ENCODE measurements at regions not wholly inside any gene's neighbourhood (a gene's known extent, or its start where the extent isn't known, plus 50 kb on each side); places are given as distances from the start of the nearest gene placed in this dataset.

GRCh38 chr4:19266566-19266965 lies 985.1 kb upstream of the SLIT2 start:
- DNase-seq (ENCODE audit: low read depth in 1 of 2, low spot score in 1 of 2) = no peak
- in situ Hi-C loops (cut with HindIII; ENCODE audit: low pct_unique_long_range_greater_than_20kb, low sequenced_read_pairs) = no loop called here
- no peak for TF ChIP-seq JUND (IDR thresholded peaks at IDR 0.05; ENCODE audit: low read depth)

- in situ Hi-C loops (cut with HindIII; ENCODE audit: low pct_unique_long_range_greater_than_20kb, low sequenced_read_pairs) = no loop called here
- no peak for DNase-seq (ENCODE audit: low read depth in 1 of 2, low spot score in 1 of 2)
- TF ChIP-seq JUND (IDR thresholded peaks at IDR 0.05; ENCODE audit: low read depth) = no peak
Measured at GRCh38 chr4:19262467-19262866, 989.2 kb upstream of the SLIT2 start.

- in situ Hi-C loops (cut with HindIII; ENCODE audit: low pct_unique_long_range_greater_than_20kb, low sequenced_read_pairs) = no loop called here
- TF ChIP-seq JUND (IDR thresholded peaks at IDR 0.05; ENCODE audit: low read depth) = no peak
- DNase-seq (ENCODE audit: low read depth in 1 of 2, low spot score in 1 of 2) = no peak
Measured at GRCh38 chr4:19260346-19260745, 991.4 kb upstream of the SLIT2 start.

GRCh38 chr4:19259920-19260319 lies 991.8 kb upstream of the SLIT2 start:
- TF ChIP-seq JUND (IDR thresholded peaks at IDR 0.05; ENCODE audit: low read depth) = no peak
- no peak for DNase-seq (ENCODE audit: low read depth in 1 of 2, low spot score in 1 of 2)
- in situ Hi-C loops (cut with HindIII; ENCODE audit: low pct_unique_long_range_greater_than_20kb, low sequenced_read_pairs) = no loop called here

GRCh38 chr4:19256823-19257222 lies 994.9 kb upstream of the SLIT2 start:
- no peak for DNase-seq (ENCODE audit: low read depth in 1 of 2, low spot score in 1 of 2)
- TF ChIP-seq JUND (IDR thresholded peaks at IDR 0.05; ENCODE audit: low read depth) = no peak
- in situ Hi-C loops (cut with HindIII; ENCODE audit: low pct_unique_long_range_greater_than_20kb, low sequenced_read_pairs) = no loop called here

DNA sequence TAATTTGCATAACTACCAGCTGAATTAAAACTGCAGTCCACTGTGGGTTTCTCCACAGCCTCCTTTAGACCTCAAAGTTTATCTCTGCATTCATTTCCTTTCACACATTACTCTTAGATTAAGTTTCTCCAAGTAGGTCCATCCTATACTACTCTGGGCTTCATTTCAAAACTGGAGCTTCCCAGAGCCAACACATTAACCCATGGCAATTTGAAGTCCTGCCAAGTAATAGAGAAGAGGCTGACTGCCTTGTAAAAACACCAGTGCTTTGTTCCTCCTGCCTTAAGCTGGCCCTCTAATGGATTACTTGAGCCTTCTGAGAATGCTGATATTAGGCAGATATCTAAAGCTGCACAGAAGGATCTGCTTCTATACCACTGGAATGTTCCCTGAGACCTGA lies 997.2 kb upstream of the SLIT2 start:
- no peak for DNase-seq (ENCODE audit: low read depth in 1 of 2, low spot score in 1 of 2)
- in situ Hi-C loops (cut with HindIII; ENCODE audit: low pct_unique_long_range_greater_than_20kb, low sequenced_read_pairs) = no loop called here
- TF ChIP-seq JUND (IDR thresholded peaks at IDR 0.05; ENCODE audit: low read depth) = no peak

DNA sequence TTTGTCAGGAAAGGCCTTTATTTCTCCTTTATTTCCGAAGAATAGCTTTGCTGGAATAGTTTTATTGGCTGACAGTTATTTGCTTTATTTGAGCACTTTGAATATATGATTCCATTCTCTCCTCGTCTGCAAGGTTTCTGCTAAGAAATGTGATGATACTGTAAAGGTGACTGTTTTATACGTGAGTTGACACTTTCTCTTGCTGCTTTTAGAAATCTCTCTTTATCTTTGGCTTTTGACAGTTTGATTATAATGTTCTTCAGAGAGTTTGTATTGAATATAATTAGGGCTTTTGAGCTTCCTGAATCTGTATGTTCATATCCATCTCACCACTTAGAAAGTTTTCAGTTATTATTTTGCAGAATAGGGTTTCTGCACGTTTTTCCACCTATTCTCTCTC lies 1003.7 kb upstream of the SLIT2 start:
- no peak for DNase-seq (ENCODE audit: low read depth in 1 of 2, low spot score in 1 of 2)
- no peak for TF ChIP-seq JUND (IDR thresholded peaks at IDR 0.05; ENCODE audit: low read depth)
- in situ Hi-C loops (cut with HindIII; ENCODE audit: low pct_unique_long_range_greater_than_20kb, low sequenced_read_pairs) = no loop called here

DNA sequence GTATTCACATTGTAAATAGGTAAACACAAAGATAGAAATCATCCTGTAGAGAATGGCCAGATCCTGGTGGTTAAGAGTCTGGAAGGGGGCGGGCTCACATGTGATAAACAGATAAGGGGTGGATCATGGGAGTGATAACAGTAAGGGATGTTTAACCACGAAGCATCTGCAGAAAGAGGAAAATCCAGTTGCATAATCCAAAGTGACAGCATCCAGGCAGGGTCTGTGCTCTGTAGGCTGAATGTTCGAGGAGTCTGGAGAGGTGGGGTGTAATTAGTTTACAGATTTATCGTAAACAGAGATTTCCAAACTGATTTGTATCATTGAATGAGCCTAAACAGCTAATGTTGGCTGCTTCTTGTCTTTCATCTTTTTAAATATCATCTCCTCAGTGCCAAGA lies 1009.8 kb upstream of the SLIT2 start:
- no peak for TF ChIP-seq JUND (IDR thresholded peaks at IDR 0.05; ENCODE audit: low read depth)
- in situ Hi-C loops (cut with HindIII; ENCODE audit: low pct_unique_long_range_greater_than_20kb, low sequenced_read_pairs) = no loop called here

DNA sequence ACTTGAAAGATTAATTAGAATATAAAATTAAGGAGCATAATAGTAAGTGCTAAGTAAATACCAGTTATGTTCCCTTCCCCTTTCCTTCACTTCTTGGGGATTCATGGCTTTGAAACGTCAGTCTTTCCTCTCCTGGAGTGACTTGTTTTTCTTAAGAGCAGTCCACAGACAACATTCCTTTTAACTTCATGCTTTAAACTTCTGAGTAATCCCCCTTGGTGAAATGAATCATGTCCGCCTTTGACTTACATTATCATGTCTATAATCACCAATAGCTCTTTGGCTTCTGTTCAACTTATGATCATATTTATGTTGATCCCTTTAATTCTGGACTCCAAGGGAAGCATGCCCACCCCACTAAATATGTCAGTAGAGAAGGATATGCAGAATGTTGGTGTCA lies 1012.1 kb upstream of the SLIT2 start:
- no peak for TF ChIP-seq JUND (IDR thresholded peaks at IDR 0.05; ENCODE audit: low read depth)
- DNase-seq (ENCODE audit: low read depth in 1 of 2, low spot score in 1 of 2) = no peak
- in situ Hi-C loops (cut with HindIII; ENCODE audit: low pct_unique_long_range_greater_than_20kb, low sequenced_read_pairs) = no loop called here

More for the DNA sequence above, 1009.8 kb upstream of the SLIT2 start:
- DNase-seq (ENCODE audit: low read depth in 1 of 2, low spot score in 1 of 2) = no peak

GRCh38 chr4:19236473-19236872 lies 1015.2 kb upstream of the SLIT2 start:
- in situ Hi-C loops (cut with HindIII; ENCODE audit: low pct_unique_long_range_greater_than_20kb, low sequenced_read_pairs) = no loop called here
- no peak for TF ChIP-seq JUND (IDR thresholded peaks at IDR 0.05; ENCODE audit: low read depth)
- DNase-seq (ENCODE audit: low read depth in 1 of 2, low spot score in 1 of 2) = no peak

DNA sequence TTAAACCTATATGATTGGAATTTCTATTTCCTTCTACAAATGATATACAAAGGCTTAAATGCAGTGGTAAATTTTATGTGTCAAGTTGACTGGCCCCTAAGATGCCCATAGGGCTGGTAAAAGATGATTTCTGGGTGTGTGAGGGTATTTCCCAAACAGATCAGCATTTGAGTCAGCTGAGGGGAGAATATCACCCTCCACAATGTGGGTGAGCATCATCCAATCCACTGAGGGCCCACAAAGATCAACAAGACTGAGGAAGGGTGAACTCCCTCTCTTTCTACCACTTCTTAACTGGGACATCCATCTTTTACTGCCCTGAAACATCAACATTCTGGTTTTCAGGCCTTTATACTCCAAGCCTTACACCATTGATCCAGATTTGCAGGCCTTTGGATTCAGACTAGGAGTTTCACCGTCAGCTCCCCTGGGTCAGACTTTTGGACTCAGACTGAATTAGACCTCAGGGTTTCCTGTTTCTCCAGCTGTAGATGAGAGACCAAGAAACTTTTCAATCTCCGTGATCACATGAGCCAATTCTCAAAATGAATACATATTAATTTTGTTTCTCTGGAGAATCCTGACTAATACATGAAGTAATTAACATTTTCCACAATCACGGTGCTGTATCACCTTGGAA lies 1020.7 kb upstream of the SLIT2 start:
- in situ Hi-C loops (cut with HindIII; ENCODE audit: low pct_unique_long_range_greater_than_20kb, low sequenced_read_pairs) = no loop called here
- DNase-seq (ENCODE audit: low read depth in 1 of 2, low spot score in 1 of 2) = no peak

DNA sequence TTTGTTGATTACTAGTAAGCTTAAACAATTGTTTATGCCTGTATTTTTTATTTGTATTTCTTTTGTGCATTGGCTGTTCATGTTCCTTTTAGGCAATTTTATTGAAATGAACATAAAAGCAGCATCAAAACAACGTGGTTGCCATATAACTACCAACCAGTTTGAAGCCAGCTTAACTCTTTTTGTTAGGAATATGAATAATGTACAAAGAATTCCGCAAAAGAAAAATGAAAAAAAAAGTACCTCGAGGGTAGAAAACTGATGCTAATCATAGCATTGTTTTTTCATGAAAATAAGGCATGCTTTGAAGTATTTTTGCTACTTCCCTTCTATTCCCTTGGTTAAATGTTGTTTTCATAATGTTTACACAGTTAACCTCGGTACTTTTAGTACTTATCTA lies 1024.0 kb upstream of the SLIT2 start:
- no peak for TF ChIP-seq JUND (IDR thresholded peaks at IDR 0.05; ENCODE audit: low read depth)
- in situ Hi-C loops (cut with HindIII; ENCODE audit: low pct_unique_long_range_greater_than_20kb, low sequenced_read_pairs) = no loop called here
- DNase-seq (ENCODE audit: low read depth in 1 of 2, low spot score in 1 of 2) = no peak

More for the DNA sequence above, 1020.7 kb upstream of the SLIT2 start:
- no peak for TF ChIP-seq JUND (IDR thresholded peaks at IDR 0.05; ENCODE audit: low read depth)

DNA sequence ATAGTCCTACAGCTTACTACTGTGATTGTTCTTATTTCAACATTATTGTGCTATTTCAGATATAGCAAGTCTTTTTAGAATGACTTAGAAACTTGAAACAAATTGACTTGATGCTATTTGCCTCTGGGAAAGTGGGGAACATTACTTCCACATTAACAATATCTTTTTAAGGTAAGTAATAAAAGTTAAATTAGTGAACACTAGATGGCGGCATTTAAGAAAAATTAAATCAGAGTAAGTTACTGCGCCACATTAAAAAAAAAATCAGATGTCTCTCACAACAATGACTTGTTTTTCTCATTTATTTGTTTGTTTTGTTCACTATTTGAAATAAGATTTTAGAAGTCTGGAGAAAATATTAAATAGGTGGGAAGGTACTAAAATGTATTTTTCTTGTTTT lies 1026.9 kb upstream of the SLIT2 start:
- TF ChIP-seq JUND (IDR thresholded peaks at IDR 0.05; ENCODE audit: low read depth) = no peak
- in situ Hi-C loops (cut with HindIII; ENCODE audit: low pct_unique_long_range_greater_than_20kb, low sequenced_read_pairs) = no loop called here
- DNase-seq (ENCODE audit: low read depth in 1 of 2, low spot score in 1 of 2) = peak in 1 of 2 experiments; percentile 5

DNA sequence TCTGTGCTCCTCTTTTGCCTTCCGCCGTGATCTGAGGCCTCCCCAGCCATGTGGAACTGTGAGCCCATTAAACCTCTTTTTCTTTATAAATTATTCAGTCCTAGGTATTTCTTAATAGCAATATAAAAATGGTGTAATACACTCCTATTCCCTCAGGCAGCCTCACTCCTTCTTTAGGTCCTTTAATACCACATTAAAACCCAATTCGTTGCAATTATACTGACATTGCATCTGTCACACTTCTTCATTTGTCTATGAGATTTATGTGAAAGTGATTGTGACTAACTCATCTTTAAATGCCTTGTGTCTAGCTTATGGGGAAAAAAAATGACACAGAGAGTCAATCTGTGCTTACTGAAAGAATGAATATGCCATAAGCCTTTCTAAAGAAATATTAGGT lies 1035.2 kb upstream of the SLIT2 start:
- DNase-seq (ENCODE audit: low read depth in 1 of 2, low spot score in 1 of 2) = no peak
- no peak for TF ChIP-seq JUND (IDR thresholded peaks at IDR 0.05; ENCODE audit: low read depth)
- in situ Hi-C loops (cut with HindIII; ENCODE audit: low pct_unique_long_range_greater_than_20kb, low sequenced_read_pairs) = no loop called here

All from T47D (cell line).